GM21447 (cell line): ENCODE measurements at regions not wholly inside any gene's neighbourhood (a gene's known extent, or its start where the extent isn't known, plus 50 kb on each side); places are given as distances from the start of the nearest gene placed in this dataset.
"Not testable (repeated sequence)": the region's sequence is repeated elsewhere in the genome, so short reads cannot be mapped to it uniquely, and the experiment has no call there.

Experiments used
- ATAC-seq: cut with Tn5 transposase; IDR thresholded peaks from one replicate; pipeline ENCODE4 v1.9.1; 2021; ENCODE audit not compliant: unreplicated experiment

DNA sequence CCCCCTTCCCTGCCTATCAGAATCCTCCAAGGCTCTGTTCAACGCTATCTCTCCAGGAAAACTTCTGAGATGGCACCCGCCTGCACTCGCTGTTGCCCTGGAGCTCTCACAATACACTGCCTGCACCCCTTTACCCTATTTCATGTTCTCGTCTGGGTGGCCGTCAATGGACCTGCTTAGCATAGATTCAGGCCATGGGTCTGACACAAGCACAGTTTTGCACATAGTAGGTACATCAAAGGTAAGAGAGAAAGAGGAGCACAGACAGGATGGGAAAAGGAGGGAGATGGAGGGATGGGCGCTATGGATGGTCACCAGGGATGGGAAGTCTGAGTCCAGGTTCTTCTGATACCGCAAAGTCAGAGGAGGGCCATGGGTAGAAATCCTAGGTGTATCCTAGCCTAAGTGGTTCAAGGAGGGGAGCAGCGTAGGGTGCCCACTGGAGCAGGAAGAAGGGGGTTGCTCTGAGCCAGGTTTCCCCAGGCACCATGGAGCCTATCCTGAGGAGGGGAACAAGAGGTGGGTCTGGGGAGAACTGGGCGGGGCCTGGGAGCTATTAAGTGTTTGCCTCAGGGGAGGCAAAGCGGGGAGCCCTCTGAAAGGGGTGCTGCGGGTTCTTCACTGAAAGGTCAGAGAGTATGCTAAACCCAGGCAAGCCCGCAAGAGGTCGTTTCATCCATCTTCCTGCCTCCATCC, 89.3 kb downstream of the MRPL14 start:
- ATAC-seq, result no peak

DNA sequence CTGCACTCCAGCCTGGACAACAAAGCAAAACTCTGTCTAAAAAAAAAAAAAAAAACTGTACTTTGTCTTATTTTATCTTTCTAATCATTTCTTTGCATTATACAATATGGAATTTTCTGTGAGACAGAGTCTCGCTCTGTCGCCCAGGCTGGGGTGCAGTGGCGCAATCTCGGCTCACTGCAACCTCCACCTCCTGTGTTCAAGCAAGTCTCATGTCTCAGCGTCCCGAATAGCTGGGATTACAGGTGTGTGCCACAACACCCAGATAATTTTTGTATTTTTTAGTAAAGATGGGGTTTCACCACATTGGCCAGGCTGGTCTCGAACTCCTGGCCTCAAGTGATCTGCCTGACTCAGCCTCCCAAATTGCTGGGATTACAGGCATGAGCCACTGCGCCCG, 90.0 kb downstream of the MRPL14 start:
- ATAC-seq, result not testable (repeated sequence)

DNA sequence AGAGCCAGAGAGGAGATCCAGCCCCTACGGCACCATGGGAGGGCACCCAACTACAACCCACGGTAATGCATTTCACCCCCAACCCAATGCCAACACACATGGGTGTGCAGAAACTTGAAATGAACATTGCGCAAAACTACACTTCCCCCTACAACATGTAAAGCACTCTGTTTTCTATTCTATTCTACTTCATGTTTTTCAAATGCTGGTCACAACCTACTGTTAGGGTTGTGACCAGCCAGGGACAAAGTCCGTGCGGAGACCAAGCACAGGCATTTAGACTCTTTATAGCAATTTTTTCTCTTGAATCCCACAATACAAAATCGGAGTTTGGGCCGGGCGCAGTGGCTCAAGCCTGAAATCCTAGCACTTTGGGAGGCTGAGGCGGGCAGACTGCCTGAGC, 90.6 kb downstream of the MRPL14 start:
- ATAC-seq, result no peak

- no peak for ATAC-seq
These were observed 91.1 kb downstream of the MRPL14 start for GRCh38 chr6:44036196-44036595.

GRCh38 chr6:44035621-44036020, 91.6 kb downstream of the MRPL14 start:
- no peak for ATAC-seq

GRCh38 chr6:44034931-44035345, 92.3 kb downstream of the MRPL14 start:
- ATAC-seq, result no peak

DNA sequence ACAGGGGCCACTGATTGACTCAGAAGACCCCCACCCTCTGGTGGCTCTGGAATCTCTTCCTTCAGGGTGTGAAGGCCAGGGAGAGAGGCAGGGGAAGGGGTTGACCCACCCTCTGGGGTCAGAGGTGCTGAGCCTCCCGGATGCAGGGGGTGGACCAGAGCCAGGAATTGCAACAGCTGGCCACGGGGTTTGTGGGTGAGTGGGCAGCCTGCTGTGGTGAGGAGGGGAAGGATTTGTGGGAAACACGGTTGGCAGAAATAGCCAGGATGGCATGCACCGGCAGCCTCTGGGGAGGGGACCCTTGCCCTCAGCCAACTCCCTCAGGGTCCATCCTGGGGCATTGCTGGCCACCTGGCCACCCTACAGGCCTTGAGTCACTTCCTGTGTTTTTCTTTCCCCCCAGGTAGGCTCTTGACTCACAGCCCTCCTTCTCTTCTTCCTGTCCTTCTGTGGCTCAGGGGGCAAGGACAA, 92.8 kb downstream of the MRPL14 start:
- no peak for ATAC-seq

GRCh38 chr6:44030812-44031454, 96.3 kb downstream of the MRPL14 start:
- ATAC-seq, result no peak

GRCh38 chr6:44029444-44030185, 97.6 kb downstream of the MRPL14 start:
- no peak for ATAC-seq

DNA sequence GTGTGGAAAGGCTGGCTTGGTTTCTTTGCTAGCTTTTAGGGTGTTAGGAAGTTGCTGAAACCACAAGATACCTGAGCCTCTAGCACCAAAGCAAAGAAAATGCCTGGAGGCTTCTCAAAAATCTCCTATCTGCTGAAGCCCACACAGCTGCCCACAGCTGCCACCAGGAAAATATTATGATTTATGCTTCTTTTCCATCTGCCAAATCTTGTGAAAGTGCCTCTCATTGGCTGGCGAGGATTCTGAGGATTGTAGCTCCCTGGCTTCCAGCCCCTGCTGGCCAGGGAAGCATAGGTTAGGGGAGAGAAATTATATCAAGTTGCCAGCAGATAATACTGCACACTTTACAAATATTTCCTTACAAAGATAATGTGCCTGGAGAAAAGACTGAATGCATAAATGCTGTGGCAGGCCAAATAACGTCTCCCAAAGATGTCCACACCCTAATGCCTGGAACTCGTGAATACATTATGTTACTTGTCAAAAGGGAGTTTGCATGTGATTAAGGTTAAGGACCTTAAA, 98.4 kb downstream of the MRPL14 start:
- no peak for ATAC-seq

DNA sequence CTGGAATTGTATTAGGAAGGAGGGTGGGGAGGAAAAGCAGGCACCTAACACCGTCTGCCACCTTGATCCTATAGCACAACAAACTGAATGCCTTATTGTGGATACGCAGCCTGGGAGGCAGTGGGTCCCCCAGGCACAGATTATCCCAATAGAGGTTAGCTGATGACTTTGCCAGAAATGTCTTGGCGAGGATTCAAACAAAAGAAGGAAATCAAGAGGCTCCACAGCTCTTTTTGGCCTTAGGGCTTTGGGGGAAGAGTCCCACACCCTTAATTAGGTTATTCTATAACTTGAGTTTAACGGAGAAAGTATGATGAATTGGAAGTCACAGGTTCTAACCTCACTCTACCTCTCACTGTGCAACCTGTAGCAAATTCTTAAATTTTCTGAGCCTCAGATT, 102.0 kb downstream of the MRPL14 start:
- ATAC-seq, result no peak

GRCh38 chr6:44024574-44025219, 102.6 kb downstream of the MRPL14 start:
- no peak for ATAC-seq

- no peak for ATAC-seq
These were observed 103.4 kb downstream of the MRPL14 start for GRCh38 chr6:44023586-44024454.

DNA sequence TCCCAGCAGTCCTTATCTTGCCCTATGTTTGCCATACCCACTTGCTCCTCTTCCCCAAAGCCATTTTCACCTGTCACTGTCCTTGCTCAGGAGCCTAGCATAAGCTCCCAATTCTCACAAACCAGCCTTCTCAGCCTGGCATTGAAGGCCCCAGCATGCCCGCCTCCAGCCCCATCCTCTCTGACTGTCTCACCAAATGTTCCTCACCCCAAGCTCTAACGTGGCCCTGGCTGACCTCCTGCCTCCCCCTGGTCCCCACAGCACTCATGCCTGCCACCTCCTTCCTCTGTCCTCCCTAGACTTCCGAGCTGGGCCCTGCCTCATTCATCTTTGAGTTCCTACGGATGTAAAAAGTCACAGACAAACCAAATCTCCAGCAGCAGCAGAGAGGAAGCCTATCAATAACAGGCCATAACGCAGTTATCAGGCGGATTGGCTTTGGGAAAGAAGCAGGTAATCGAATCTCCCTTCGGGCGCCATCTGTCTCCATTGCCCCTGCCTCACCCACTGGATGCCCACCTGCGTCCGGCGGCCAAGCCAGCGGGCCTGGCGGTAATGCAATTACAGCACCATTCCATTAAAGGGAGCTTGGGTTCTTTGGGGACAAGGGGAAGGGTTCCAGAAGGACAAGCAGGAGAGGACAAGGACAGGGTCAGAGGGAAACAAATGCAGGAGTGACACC, 104.4 kb downstream of the MRPL14 start:
- no peak for ATAC-seq

GRCh38 chr6:44022296-44022661, 105.0 kb downstream of the MRPL14 start:
- no peak for ATAC-seq

- no peak for ATAC-seq
These were observed 105.5 kb downstream of the MRPL14 start for GRCh38 chr6:44021589-44022295.

GRCh38 chr6:44020664-44021425, 106.4 kb downstream of the MRPL14 start:
- ATAC-seq, result no peak

- no peak for ATAC-seq
These were observed 107.1 kb downstream of the MRPL14 start for GRCh38 chr6:44020148-44020547.
